Heart left ventricle (tissue), 13 donors: ENCODE measurements at regions not wholly inside any gene's neighbourhood (a gene's known extent, or its start where the extent isn't known, plus 50 kb on each side); places are given as distances from the start of the nearest gene placed in this dataset.
"Not testable (repeated sequence)": the region's sequence is repeated elsewhere in the genome, so short reads cannot be mapped to it uniquely, and the experiment has no call there.

Experiments
- CTCF ChIP-seq, 12 donors: fragments of 200-600 bp; sonication (generic) in 4 of 12; IDR thresholded peaks; one replicate each; pipeline versions ENCODE4 v1.5.0 to v1.8.0; 2018 to 2022; ENCODE audit warnings: antibody characterized with exemption in 12 of 12, mild to moderate bottlenecking in 5 of 12
- POLR2A ChIP-seq, 2 donors: fragments of 450-650 bp; IDR thresholded peaks; one replicate each; pipeline ENCODE4 v1.6.1; 2017; ENCODE audit warnings: antibody characterized with exemption in 2 of 2, mild to moderate bottlenecking in 2 of 2, moderate library complexity in 2 of 2
- donor health status: ischemic (EF 13 %, LVEDD 7.1; RV severe dilation, severe dysfunction).
- donor health status: DM: no; HTN: yes; CAD: no.
- donor health status: DM: no; HTN: no; CAD: no.
- donor health status: ischemic (EF 25% LVEDD 6.9; RV normal size, moderate dysfunction).
- donor health status: ischemic (EF 25% LVEDD 5.7; RV mildly dilated, moderate dysfunction).
- donor health status: ischemic (EF 35%, LVEDD 5.7; RV mildly dilated, moderate dysfunction).
- donor health status: nonischemic (EF 11% LVEDD 7.7; RV severe dilation, severe dysfunction).
- donor health status: DM: yes; HTN: yes; CAD: no.
- donor health status: PGD.
- donor health status: ischemic (EF 29% LVEDD 5.4; RV normal size, mild dysfunction).
- donor health status: nonischemic (EF 23%, LVEDD 6.1; RV moderate dilation, normal function).

- not testable (repeated sequence) for TF ChIP-seq CTCF, POLR2A (IDR thresholded peaks at IDR 0.05)
These were observed 202.6 kb downstream of the CCT8L2 start for GRCh38 chr22:16390046-16390445.
